HS-5 (cell line): ENCODE measurements at regions not wholly inside any gene's neighbourhood (a gene's known extent, or its start where the extent isn't known, plus 50 kb on each side); places are given as distances from the start of the nearest gene placed in this dataset.

Experiments used
- DNase-seq: peaks from one replicate; pipeline ENCODE4 v3.0.0-alpha.2; 2012; ENCODE audit warnings: low read depth

GRCh38 chr11:24064309-24064903, 432.4 kb upstream of the LUZP2 start:
- no peak for DNase-seq

GRCh38 chr11:24068197-24068596, 428.7 kb upstream of the LUZP2 start:
- no peak for DNase-seq

- no peak for DNase-seq
These were observed 426.4 kb upstream of the LUZP2 start for GRCh38 chr11:24070435-24070834.

GRCh38 chr11:24078018-24078417, 418.8 kb upstream of the LUZP2 start:
- no peak for DNase-seq

- DNase-seq = no peak
These were observed 414.6 kb upstream of the LUZP2 start for GRCh38 chr11:24082241-24082640.

- no peak for DNase-seq
These were observed 414.0 kb upstream of the LUZP2 start for GRCh38 chr11:24082860-24083259.

GRCh38 chr11:24084956-24085355, 411.9 kb upstream of the LUZP2 start:
- DNase-seq = no peak

- DNase-seq = no peak
These were observed 409.9 kb upstream of the LUZP2 start for GRCh38 chr11:24086921-24087320.

GRCh38 chr11:24091594-24091993, 405.3 kb upstream of the LUZP2 start:
- no peak for DNase-seq

GRCh38 chr11:24093375-24093774, 403.5 kb upstream of the LUZP2 start:
- no peak for DNase-seq

- DNase-seq = no peak
These were observed 388.2 kb upstream of the LUZP2 start for GRCh38 chr11:24108609-24109008.

GRCh38 chr11:24122291-24122690, 374.6 kb upstream of the LUZP2 start:
- no peak for DNase-seq

- no peak for DNase-seq
These were observed 372.0 kb upstream of the LUZP2 start for GRCh38 chr11:24124876-24125275.

GRCh38 chr11:24131698-24132097, 365.2 kb upstream of the LUZP2 start:
- DNase-seq = no peak

- no peak for DNase-seq
These were observed 364.4 kb upstream of the LUZP2 start for GRCh38 chr11:24132471-24132870.

- DNase-seq = no peak
These were observed 361.8 kb upstream of the LUZP2 start for GRCh38 chr11:24134879-24135589.

GRCh38 chr11:24142062-24142461, 354.8 kb upstream of the LUZP2 start:
- no peak for DNase-seq

- DNase-seq = no peak
These were observed 351.4 kb upstream of the LUZP2 start for GRCh38 chr11:24145411-24145810.

GRCh38 chr11:24153337-24153736, 343.5 kb upstream of the LUZP2 start:
- DNase-seq = no peak

GRCh38 chr11:24155792-24156191, 341.1 kb upstream of the LUZP2 start:
- DNase-seq = no peak

GRCh38 chr11:24157316-24157715, 339.5 kb upstream of the LUZP2 start:
- no peak for DNase-seq

GRCh38 chr11:24161587-24161986, 335.3 kb upstream of the LUZP2 start:
- no peak for DNase-seq

- DNase-seq = no peak
These were observed 333.7 kb upstream of the LUZP2 start for GRCh38 chr11:24163146-24163545.

- no peak for DNase-seq
These were observed 333.0 kb upstream of the LUZP2 start for GRCh38 chr11:24163841-24164240.
